Activated CD4-positive, alpha-beta T cell treated with anti-CD3 and anti-CD28 coated beads for 4 hours (primary cell): ENCODE measurements at regions not wholly inside any gene's neighbourhood (a gene's known extent, or its start where the extent isn't known, plus 50 kb on each side); places are given as distances from the start of the nearest gene placed in this dataset.

Experiments used
- DNase-seq, 2 donors: peaks; one replicate each; pipeline ENCODE4 v3.0.0-alpha.2; 2020

DNA sequence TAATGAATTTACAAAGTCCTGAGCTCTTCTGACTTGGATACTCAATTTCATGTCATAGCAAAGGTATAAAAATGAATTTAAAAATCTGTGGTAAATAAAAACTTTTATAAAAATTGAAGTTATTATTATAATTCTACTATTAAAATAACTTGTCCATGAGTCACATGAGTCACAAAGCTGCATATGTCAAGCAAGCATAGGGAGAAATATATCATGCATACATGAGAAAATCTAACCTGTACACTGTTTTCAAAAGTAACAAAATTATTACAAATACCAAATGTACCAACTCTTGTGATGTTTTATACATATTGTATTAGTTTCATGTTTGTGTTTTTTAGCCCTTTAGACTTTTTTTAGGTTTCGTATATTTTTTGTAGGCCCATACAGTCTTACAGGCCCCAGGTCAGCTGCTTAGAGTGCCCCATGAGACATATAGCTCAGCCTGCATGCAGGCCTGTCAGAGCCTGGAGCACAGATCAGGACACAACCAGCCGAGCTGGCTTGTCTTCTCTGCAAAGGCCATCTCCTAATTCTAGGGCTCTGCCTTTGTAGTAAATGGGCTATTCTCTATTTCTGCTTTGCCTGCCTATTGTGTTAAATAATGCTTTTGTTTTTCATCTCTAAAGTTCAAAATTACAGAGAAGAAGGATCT is 818.7 kb upstream of the TENM3 start:
- DNase-seq = no peak

GRCh38 chr4:181427076-181427475 is 816.1 kb upstream of the TENM3 start:
- DNase-seq = no peak

DNA sequence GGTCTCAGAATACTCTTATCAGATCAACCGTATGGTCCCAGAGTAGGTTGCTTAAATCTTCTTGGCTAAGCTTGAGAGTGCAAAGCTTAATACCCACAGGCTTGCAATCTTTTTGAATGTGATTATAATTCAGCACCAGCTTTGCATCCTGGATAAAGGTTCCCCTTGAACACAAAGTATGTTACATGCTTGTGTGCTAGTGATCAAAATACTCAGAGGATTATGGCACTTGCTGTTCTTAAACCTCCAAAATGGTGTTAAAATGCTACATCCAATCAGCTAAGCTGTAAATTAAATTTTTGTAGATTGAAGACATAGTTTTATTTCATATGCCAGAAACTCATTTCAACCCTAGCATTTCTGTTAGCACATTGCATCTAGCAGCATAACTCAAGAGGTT is 812.2 kb upstream of the TENM3 start:
- no peak for DNase-seq

- no peak for DNase-seq
Measured at GRCh38 chr4:181431661-181432060, 811.5 kb upstream of the TENM3 start.

DNA sequence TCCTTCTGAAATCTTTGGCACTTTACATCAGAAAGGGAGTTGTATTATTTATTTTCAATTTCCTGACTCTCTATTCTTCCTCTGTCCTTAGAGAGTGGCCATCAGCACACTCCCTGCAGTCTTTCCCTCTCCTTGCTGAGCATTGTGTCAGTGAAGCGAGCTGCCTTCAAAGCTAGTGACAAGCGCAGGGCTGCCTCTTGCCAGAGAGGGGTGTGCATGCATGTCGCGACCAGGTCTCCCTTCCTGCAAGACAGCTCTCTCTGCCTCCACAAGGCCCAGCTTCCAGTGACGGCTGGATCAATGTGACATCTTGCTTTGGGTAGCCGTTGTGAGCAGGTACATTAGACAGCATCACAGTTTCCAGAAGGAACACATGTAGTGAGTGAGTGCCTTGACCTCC is 810.9 kb upstream of the TENM3 start:
- no peak for DNase-seq

- DNase-seq = no peak
Measured at GRCh38 chr4:181437895-181438294, 805.3 kb upstream of the TENM3 start.

DNA sequence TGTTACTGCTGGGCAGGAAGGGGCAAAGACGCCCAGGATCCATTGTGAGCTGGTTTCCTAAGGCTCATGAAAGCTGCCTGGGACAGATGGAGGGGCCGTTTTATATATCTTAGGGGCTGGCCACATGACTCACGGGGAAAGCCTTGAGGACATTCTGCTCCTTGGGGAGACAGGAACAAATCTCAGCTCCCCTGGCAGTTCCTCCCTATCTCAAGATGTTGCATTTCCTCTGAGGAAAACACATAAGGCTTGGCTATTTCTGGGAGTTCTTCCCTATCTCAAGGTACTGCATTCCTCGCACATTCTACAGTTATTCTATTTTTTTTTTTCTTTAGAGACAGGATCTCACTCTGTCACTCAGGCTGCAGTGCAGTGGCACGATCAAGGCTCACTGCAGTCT is 804.6 kb upstream of the TENM3 start:
- DNase-seq = no peak

- no peak for DNase-seq
Measured at GRCh38 chr4:181443021-181443420, 800.2 kb upstream of the TENM3 start.

- no peak for DNase-seq
Measured at GRCh38 chr4:181465826-181466225, 777.4 kb upstream of the TENM3 start.

- DNase-seq = no peak
Measured at GRCh38 chr4:181468451-181468850, 774.8 kb upstream of the TENM3 start.

DNA sequence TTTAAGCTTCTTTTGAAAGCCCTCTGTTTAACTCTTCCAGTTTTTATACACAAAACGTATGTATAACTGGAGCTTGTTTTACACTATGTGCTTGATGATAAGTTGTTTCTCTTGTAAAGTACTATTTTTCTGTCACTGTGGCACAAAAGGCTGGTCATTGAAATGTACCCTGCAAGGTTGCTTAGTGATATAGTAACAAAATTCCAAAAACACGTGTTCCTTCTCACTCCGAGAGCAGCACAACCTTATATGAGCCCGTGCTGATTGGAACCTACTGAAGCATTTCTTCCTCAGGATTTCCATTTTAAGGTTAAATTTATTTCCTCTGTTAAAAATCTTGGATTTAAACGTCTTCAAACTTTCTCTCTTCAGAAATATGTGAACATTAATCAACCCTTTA is 772.9 kb upstream of the TENM3 start:
- DNase-seq = no peak

DNA sequence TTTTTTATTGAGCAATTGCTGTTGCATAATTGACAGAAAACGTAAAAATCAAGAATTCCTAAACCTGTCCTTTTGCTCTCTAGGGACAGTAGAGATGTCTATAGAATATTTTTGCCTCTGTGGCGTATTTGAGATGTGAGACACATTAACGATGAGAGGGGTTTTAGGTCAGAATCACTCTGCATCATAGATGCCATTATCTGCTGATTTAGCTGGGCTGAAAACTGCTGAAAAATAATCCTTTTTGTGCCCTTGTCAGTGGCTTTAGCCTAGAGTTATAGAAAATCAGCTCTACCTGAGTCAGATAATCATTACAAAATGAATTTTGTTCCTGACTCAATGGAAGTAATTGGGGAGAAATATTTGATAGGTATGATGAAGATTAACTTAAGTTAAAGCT is 767.8 kb upstream of the TENM3 start:
- no peak for DNase-seq

DNA sequence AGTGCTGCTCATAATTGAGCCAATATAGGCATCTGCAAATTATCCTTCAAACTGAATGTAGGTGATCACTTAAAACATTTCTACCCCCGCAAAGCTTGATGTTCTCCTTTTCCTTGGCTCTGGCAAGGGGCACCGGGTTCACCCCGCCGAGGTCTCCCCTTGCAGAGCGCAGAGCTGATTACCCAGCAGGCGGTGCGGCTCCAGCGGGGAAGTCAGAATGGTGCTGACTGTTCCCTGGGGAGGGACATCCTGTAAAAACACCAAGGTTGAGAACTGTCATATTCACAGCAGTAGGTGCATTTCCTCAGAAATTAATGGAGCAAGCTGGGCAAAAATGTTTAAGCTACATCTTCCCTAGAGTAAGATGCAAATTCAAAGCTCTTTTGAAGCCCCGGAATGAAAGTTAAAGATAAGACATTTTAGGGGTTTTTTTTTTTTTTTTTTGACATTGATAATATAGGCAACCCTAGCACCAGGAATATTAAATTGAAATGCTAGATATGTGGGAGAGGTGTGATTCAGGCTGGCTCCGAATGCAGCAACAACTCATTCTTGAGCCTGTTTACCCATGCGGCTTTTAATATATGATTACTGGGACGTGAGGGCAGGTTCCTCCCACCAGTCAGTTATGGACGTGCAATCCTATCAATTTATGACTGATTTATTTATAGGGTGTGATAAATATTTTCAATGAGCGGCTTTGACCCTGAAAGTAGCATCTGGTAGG is 767.3 kb upstream of the TENM3 start:
- no peak for DNase-seq

DNA sequence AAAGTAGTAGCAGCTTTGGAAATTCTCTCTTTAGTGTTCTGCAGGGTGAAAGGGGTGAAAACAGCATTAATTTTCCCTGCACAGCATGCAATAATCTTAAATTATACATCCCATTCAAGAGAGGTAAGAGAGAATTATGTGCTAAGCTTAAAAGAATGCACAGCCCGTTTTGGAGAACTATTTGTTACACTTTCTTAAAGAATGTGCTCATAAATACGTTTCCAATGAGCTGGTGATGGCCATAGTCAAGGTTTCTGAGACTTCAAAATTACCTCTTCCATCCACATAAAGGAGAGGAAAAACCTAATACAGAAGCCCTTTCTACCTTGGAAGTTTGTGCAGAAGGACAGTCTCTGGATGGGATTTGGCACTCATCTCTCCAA is 766.7 kb upstream of the TENM3 start:
- no peak for DNase-seq

DNA sequence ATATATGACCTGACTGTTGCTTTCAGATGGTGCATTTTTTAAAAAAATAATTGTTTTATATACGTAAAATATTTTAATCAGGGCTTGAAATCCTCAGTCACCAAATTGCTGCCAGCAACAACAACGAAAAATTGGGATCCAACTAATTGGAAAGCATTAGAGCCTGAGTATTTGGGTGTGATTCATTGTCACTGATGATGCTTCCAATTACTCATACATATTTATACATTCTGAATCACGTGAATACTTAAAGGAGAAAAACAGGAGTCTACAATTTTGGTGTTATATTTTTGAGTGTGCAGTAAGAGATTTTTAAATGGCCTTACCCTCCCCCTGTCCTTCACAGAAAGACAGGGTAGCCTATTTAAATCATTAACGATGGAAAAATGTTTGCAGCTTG is 765.6 kb upstream of the TENM3 start:
- no peak for DNase-seq

- no peak for DNase-seq
Measured at GRCh38 chr4:181478656-181479055, 764.5 kb upstream of the TENM3 start.

DNA sequence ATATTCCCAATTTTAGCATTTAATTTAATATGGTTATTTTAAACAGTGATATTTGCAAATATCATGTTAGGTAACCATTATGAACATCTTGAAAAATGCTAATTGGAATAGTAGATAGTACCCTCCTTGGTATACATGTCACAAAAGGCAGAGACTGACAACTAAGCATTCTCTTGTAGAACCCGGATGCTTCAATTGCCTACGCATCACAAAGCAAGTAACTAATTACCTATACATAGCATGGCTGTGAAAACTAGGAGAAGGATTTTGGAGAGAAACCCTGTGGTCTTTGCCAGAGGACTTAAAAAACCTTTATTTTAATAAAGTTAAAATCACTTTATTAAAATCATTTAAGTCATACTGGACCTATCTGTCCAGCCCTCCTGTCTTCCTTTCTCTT is 764.1 kb upstream of the TENM3 start:
- no peak for DNase-seq

- no peak for DNase-seq
Measured at GRCh38 chr4:181484396-181484795, 758.8 kb upstream of the TENM3 start.

DNA sequence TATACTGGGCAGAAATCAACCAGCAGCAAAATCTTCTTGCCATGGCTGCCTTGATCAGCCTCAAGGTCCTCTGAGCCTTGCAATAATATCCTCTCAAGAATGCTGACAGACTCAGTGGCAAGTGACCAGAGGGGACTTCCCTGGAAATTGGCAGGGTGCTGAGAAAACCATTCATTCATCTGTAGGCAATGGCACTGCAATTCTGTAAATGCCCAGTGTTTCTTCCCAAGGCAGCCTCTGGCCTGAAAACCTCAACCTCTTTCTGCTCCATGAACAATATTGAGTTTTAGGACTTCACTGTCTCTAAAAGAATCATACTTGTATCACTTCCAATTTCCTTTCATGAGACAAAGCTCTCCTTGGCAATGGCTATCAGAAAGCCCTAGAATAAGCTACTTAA is 754.3 kb upstream of the TENM3 start:
- no peak for DNase-seq

- DNase-seq = no peak
Measured at GRCh38 chr4:181498148-181498547, 745.1 kb upstream of the TENM3 start.

- DNase-seq = no peak
Measured at GRCh38 chr4:181502611-181503010, 740.6 kb upstream of the TENM3 start.

DNA sequence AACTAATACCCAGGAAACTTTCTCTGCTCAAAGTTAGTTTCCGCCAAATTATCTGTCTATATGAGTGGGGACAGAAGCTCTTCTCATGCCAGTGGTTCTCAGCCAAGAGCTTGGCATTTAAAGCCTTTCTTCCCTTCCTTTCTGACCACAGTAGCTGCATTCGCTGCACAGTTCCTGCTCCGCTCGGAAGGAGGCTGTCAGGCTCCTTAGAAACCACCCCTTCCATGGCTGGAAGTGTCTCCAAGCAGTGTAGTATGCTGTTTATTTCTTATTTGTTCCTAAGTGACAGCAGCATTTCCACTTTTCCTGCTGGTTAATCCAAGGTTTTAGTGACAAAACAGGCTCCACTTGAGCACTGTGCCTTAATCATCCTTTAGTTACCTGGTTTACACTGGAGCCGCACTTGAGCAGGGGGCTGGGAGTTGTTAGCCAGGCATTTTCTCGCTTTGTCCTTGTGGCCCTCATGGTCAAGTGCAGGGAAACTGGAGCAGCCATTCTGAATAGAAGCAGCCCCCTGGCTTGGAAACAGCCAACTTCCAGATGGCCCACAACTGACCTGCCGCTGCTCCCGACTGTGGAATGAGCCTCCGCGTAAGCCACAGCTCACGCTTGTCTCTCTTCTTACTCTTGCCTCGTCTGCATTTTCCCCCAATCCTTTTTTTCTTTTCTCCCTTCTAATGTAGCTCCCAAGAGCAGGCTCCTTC is 739.4 kb upstream of the TENM3 start:
- DNase-seq = no peak

GRCh38 chr4:181504924-181505323 is 738.3 kb upstream of the TENM3 start:
- DNase-seq = no peak

GRCh38 chr4:181507180-181507835 is 735.9 kb upstream of the TENM3 start:
- no peak for DNase-seq
